Fibroblast of villous mesenchyme (primary cell): ENCODE measurements at regions not wholly inside any gene's neighbourhood (a gene's known extent, or its start where the extent isn't known, plus 50 kb on each side); places are given as distances from the start of the nearest gene placed in this dataset.
A peak's percentile ranks its signal among the peaks of the same experiment; 100 is the strongest.

Experiments
- DNase-seq: peaks from one replicate; pipeline ENCODE4 v3.0.0-alpha.2; 2010; ENCODE audit warnings: low read depth
- H3K4me3 ChIP-seq: 2 replicates; pipeline ENCODE4 v1.5.1; 2011; ENCODE audit warnings: low read depth, mild to moderate bottlenecking, low read length
- TF ChIP-seq, protein P1 (sequence below): IDR thresholded peaks from 2 replicates; pipeline ENCODE4 v1.5.1; 2012; ENCODE audit warnings: low read depth, mild to moderate bottlenecking, low read length; ENCODE audit not compliant: insufficient read depth

DNA sequence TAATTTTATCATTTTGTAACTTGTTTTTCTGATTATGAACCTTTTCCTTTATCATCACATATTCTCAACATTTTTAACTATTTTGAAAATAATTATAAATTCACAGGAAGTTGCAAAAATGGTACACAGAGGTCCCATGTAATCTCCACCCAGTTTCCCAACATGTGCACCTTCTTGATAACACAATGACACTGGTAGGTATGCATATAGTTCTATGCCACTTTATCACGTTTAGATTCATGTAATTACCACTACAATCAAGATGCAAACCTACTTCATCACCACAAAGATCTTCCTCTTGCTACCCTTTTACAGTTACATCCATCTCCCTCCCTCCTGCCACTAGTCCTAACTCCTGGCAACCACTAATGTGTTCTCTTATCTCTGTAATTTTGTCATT is 413.9 kb downstream of the SHQ1 start:
- TF ChIP-seq, protein P1, sequence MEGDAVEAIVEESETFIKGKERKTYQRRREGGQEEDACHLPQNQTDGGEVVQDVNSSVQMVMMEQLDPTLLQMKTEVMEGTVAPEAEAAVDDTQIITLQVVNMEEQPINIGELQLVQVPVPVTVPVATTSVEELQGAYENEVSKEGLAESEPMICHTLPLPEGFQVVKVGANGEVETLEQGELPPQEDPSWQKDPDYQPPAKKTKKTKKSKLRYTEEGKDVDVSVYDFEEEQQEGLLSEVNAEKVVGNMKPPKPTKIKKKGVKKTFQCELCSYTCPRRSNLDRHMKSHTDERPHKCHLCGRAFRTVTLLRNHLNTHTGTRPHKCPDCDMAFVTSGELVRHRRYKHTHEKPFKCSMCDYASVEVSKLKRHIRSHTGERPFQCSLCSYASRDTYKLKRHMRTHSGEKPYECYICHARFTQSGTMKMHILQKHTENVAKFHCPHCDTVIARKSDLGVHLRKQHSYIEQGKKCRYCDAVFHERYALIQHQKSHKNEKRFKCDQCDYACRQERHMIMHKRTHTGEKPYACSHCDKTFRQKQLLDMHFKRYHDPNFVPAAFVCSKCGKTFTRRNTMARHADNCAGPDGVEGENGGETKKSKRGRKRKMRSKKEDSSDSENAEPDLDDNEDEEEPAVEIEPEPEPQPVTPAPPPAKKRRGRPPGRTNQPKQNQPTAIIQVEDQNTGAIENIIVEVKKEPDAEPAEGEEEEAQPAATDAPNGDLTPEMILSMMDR, result no peak
- DNase-seq, result no peak
- no peak overlapping the region for H3K4me3 ChIP-seq

DNA sequence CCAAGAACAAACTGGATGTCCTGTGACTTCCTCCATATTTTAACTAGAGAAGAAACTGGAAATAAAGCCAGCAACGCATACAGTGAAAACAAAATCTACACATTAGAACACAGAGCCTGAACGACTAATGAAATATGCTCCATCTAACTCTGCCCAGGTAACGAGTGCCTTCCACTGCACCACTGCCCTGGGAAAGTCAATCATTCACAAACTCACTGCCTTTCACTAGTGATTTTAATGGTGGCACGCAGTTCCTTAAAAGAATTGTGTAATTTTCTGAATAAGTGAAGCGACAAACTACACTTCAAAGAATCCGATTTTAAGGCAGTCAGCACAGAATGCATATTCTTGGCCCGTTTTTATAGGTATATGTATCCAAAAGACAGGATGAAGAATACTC is 416.0 kb downstream of the SHQ1 start:
- TF ChIP-seq, protein P1, result no peak
- DNase-seq, result no peak
- no peak overlapping the region for H3K4me3 ChIP-seq

DNA sequence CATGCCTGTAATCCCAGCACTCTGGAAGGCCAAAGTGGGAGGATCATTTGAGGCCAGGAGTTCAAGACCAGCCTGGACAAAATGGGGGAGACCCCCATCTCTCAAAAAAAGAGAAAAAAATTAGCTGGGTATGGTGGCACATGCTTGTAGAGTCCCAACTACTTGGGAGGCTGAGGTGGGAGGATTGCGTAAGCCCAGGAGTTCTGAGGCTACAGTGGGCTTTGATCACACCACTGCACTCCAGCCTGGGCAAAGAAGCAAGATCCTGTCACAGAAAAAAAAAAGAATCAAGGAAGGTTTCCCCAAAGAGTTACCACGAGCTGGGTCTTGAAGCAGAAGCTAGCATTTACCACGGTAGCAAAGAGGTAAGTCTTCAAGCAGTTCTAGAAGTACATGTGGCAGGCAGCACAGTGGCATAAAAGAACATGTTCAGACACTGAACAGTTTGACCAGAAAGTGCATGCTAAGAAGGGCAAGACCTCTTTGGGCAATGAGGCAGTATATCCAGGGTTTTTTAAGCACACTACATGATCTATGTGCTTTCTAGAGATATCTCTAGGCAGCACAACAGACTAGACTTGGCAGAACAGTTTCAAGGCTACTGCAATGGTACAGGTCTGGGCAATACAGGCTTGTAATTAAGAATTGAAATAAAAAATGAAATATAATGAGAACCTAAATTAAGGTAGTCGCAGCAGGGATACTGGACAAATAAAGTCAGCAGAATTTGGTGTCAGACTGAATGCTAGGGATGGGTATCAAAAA is 418.5 kb downstream of the SHQ1 start:
- H3K4me3 ChIP-seq, result no peak overlapping the region
- TF ChIP-seq, protein P1, result no peak
- no peak for DNase-seq

DNA sequence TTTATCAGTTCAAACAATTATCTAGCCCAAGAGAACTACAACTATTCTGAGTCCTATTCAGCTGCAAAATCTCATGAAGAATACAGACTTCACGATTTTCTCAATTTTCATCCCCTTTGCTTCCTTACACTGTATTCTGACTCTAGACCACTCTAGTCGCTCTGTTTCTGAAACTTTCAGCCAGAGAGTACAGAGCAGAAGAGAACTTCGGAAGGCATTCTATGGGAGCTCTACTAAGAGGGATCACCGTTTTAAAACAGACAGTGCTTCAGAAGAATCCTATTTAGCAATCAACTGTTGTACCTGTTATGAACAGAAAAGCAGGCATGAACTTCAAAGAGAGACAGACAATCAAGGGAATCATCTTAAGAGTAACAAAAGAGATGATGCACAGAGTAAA is 419.4 kb downstream of the SHQ1 start:
- no peak for DNase-seq
- TF ChIP-seq, protein P1, result no peak
- H3K4me3 ChIP-seq, result no peak overlapping the region

DNA sequence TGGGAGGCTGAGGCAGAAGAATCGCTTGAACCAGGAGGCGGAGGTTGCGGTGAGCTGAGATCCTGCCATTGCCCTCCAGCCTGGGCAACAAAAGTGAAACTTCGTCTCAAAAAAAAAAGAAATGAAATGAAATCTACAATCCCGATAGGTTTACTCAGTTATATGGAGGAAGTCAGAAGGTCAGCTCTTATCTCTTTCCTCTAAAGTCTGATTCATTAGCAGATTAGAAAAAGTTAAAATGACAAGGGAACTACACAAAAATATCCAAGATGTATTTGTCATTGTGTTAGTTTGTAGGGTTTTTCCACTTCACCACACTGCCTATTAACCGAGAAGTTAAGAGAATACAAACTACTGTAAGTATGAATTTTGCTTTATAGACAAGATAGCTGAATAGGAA is 420.6 kb downstream of the SHQ1 start:
- DNase-seq, result no peak
- no peak overlapping the region for H3K4me3 ChIP-seq
- TF ChIP-seq, protein P1, result no peak

DNA sequence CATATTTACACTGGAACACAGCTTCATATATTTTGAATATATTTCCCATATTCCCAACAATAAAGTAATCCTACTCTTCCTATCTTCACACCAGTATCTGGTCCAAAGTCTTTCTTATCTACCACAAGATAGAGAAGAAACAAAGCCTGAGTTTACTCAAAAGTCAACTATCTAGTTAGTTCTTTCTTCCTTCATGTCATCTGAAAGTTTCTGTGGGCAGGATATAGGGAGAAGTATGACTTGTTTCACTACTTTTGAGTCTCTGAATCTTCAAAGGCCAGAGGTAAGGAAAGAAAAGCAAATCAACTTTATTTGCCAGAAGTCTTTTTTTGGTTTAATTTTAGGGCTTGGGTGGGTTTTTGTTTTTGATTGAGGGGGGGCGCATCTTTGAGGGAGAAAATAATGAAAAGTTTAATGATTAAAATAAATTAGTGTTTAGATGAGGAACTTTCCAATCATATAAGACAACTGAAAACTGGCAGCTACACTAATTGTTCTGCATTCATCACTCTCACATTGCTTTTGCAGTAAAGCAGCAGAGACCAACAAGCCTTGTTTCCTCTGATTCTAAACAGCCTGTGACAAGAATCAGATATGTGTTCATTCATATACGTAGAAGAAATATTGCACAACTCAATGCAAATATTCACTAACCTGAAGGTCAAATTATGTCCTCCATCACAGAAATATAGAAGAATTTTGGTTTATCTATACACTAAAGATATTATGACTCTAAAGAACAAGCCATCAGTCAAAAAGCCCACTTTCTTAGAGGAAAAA is 421.4 kb downstream of the SHQ1 start:
- TF ChIP-seq, protein P1, result no peak
- DNase-seq, result peak; percentile 23
- no peak overlapping the region for H3K4me3 ChIP-seq
